ENCODE measurements at regions not wholly inside any gene's neighbourhood (a gene's known extent, or its start where the extent isn't known, plus 50 kb on each side); places are given as distances from the start of the nearest gene placed in this dataset.

DNA sequence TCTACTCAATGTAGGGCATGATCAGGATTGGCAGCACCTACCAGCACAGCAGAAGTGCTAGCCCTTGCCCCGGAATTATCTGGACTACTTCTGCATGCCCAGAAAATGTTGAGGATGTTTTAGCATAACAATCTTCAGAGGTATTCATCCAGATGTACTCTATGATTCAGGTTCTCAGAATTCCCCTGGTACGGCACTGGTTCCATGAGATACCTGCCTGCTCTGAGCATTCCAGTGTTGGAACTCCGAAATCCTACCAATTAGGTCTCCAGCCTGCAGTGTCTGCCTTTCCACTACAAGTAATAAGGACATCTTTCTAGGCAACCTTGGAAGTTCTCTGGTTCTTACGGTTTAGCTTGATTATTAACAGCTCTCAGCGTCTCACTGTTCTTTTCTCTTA is 554.5 kb downstream of the HACE1 start:
- DNase-seq: no peak

DNA sequence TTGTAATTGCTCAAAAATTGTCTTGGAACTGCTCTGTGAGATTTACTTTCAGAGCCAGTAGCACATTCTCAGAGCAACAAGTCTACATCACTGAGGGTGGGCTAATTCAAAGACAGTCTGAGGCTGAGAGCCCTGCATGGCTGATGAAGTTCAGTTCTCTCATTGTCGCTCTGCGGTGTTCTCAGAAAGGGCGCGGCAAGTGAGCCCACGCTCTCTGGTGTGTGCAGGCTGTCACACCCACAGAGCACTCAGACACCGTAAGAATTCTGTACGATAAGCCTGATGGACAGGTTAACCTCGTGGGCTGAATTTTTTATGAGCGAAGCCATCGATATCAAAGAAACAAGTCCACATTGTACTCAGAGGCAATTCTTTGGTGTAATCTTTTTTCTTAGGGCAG is 557.8 kb downstream of the HACE1 start:
- DNase-seq: no peak

DNA sequence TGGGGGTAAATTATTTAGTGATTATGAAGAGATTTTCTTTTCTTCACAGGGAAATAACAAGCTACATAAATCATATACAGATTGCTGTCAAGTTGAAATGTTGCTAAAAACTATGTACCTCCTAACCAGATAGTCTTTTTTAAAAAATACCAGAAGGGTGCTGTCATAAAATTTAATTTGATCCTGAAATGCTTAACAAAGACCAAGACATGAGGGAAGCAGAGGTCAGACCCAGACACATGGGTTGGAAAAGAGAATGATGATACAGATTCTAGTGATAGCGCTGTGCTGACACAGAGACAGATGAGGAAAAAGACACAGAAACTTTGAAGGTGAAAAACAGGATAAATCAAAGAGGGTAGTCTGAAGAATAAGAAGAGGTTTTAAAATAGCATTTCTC is 573.1 kb downstream of the HACE1 start:
- no peak for DNase-seq

DNA sequence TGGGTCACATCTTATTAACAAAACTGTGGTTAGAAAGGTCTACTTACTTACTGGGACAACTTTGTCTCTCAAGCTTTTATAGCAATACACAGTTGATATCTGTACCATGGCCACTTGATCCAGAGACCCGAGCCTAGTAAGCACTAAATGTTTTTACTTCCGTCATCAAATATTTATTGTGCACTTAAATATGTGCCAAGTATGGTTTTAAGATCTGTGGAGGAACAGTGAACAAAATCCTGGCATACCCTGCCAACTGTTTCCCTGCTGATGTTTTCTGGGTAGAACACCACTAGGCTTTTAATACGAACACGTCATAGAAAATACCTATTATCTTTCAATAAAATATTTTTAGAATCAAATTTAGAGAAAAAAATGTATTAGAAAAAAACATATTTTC is 574.8 kb downstream of the HACE1 start:
- DNase-seq: no peak

DNA sequence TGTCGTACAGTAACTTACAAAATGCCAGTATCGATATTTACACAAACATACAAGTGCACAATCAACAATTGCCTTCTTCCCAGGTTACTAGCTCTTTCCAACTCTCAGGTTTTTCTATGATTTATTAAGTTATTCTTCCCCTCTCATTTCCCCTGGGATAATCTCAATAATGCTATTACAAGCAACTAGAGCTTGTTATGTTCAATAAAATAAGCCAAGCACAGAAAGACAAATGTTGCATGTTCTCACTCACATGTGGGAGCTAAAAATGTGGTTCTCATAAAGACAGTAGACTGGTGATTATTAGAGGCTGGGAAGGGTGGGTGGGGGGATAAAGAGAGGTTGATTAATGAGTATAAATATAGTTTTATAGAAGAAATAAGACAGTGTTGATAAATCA is 577.1 kb downstream of the HACE1 start:
- DNase-seq: no peak

DNA sequence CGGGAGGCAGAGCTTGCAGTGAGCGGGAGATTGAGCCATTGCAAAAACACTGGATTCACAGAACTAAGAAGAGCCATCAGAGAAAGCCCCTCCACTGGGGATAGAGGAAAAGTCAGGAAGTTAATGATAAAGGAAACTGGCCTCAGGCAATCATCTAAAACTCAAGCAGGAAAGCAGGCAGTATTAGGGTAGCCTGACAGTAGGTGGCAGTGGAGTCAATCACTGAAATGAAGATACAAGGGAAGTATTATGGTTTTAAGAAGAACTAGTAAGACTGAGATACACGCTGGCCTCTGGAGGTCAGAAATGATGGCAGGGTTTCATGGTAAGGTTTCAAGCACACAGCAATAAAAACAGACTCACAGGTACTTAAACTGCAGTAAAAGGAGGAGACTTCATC is 578.3 kb downstream of the HACE1 start:
- peak; percentile 0 for DNase-seq

DNA sequence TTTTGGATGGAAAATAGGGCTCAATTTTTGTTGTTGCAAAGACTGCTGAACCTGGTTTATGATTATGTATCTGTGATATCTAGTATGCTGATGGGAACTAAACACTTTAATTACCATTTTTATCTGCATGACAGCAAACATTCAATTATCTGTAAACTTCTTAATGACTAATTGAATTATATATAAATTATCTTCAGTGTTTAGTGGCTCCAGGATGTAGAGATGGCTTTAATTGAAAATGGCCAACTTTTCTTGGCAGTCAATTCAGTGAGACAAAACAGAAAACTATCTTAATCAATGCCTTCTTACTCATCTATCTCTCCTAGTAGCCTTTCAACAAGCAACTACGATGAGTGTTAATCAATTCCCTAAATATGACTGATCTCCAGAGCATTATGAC is 591.3 kb downstream of the HACE1 start:
- no peak for DNase-seq

DNA sequence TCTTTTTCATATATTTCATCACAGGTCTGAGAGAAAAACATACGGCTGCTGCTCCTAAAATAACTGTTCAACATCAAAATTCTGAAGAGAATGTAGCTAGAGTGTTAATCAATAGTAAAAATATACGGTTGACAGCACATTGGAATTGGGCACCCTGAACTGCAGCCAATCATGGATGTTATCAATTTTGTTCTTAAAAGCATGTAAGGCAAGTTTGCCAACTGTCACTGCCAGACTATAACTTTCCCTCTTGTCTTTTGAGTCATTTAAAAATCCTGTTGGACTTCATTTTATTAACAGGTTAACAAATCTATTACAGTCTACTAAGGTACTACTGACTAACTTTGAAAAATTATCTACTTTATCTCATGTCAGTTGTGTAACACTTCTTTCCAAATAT is 592.8 kb downstream of the HACE1 start:
- DNase-seq: no peak

DNA sequence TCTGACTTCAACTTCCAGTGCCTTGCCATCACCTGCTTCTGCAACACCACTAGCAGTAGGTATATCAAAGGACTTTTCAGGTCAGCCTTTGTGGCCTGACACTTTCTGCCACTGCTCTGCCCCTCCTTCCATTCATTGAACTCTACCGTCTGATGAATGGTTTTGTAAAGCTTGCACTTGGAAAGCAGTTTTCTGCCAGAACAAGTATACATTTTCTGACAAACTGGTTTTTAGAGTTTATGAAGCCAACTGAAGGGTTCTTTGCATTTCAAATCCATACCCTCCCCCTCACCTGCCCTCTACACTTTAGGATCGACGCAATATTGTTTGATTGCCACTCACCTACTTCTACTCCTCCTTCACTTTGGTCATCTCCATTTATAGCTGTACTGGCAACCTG is 603.1 kb downstream of the HACE1 start:
- no peak for DNase-seq

DNA sequence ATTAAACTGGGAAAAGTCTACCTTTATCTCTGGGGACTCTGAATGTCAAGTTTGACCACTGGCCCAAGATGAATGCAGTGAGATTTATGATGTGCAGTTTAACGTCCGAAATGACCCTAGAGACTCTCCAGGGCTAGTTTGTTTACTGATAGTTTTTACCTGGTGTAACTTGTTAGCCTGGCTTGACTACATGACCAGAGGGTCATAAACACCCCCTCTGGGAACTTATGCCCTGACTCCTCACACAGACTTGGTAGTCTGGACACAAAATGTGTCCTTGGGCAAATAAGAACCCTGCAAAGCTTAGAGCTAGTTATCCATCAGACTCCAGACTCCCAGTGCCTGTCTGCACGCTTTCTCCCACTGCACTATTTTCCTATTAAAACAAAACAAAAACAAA is 606.5 kb downstream of the HACE1 start:
- no peak for DNase-seq

DNA sequence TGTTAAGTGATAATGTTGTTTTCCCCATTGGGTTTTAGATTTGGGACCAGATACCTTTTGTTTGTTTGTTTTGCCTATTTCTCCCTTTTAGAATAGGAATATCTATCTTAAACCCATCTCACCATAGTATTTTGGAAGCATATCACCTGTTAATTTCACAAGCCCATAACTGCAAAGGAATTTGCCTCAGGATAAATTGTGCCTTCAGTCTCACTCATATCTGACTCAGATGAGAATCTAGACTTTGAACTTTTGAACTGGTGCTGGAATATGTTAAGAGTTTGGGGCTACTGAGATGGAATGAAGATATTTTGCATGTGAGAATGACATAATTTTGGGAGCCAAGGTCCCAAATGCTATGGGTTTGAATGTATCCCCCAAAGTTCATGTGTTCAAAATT is 607.4 kb downstream of the HACE1 start:
- no peak for DNase-seq

DNA sequence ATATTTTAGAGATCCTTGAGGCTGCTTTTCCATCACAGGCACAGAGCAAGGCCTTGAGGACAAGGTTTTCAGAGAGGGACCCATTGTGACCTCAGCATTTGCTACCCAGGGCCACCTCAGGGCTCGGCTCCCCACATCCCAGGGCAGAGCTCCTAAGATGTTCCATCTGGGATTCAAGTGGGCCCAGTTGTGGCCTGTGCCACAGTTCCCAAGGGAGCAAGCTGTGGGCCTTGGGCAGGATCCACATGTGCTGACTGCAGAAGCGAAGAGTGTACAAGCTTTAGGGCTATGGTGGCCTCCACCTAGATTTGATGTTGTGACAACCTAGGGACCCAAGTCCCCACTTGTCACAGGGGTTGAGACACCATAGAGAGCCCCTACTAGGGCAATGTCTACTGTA is 608.1 kb downstream of the HACE1 start:
- no peak for DNase-seq

DNA sequence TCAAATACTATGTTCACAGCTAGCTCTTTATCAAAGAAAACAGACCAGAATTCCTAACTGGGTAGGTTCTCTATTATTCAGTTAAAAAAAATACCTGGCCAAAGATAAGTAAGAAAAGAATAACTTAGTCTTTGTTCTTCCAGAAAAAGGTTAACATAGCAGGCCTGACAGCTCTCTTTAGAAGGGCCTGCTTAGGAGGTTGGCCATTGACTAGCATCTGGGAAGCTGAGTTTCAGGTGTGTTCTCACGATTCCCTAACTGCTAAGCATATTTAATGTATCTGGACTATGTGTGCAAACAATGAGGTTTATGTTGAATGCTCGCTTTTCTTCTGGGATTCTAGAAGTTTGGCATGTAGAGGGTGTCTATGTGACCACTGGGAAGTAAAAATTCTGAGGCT is 618.9 kb downstream of the HACE1 start:
- no peak for DNase-seq

DNA sequence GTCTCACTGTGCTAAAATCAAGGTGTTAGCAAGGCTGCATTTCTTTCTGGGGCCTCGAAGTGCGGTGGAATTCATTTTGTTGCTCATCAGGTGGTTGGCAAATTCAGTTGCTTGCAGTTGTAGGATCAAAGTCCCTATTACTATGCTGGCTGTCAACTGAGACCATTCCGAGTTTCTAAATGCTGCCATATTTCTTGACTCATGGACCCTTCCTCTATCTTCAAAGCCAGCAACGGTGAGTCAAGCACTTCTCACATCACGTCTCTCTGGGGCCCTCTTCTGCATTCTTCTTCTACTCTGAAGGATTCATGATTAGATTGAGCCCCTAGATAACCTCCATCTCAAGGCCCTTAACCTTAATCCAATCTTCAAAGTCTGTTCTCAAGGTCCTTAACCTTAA is 619.7 kb downstream of the HACE1 start:
- DNase-seq: no peak

DNA sequence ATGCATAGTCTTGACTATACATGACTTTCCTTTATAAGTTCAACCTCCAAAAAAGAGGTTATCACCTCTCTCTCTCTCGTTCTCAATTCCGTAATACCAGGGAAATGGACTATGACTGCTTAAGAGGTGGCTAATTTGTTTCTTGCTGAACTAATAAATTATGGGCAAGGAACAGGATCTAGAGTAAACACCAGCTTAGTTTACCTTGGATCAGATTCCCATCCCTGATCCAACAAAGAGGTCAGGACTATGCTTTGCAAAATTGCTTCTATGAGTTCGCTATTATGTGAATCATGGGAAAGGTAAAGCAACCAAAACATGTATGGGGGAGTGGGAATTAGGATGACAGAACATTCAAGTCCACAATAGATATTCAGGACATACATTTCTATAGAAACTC is 630.7 kb downstream of the HACE1 start:
- DNase-seq: no peak

DNA sequence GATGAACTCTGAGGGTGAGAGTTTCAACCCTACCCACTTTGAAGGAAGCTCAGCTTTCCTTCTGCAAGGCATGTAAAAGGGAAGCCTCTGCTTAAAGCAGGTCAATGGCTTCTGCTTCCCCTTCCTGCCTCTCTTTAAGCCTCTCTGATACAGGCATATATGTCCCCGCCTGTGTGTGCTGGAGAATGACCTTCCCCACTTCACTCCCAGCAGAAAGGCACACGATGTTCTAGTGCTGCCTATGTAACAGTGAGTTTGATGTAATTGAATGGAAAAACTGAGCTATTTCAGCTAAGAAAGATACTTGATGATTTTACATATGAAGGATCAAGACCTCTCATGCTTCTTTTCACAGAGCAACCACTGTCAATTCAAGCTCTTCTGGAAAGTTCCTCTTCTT is 632.2 kb downstream of the HACE1 start:
- DNase-seq: no peak

DNA sequence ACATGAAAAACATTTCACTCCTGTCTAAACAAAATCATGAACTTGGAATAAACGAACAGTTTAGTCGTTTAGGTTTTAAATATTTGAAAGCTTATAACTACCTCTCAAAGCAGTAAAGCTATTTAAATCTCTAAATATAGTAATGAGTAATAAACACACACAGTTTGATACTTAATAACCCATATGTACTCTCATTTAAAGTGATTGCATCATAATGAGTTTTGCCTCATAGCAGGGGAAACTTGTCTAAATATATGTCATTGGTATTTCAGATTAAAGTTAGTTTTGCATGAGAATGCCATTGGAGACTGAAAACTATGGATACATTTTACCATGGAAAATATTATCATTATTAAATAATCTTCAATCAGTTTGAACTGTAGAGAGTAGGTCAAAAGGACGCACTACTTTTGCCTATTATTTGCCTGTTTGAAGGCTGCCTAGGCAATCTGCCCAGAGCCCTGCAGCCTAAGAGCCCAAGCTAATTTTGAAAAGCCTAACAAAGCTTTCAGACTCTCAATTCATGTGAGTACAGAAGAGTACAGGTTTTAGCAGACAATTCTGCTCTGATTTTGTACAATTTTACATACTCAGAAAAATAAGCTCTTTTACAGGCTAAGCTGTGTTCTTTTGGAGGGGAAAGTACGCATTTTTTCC is 632.8 kb downstream of the HACE1 start:
- no peak for DNase-seq

DNA sequence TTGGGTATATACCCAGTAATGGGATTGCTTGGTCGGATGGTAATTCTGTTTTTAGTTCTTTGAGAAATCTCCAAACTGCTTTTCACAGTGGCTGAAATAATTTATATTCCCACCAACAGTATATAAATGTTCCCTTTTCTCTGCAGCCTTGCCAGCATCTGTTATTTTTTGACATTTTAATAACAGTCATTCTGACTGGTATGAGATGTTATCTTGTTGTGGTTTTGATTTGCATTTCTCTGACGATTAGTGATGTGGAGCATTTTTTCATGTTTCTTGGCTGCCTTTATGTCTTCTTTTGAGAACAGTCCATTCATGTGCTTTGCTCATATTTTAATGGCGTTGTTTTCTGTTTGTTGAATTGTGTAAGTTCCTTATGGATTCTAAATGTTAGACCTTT is 641.6 kb downstream of the HACE1 start:
- no peak for DNase-seq

DNA sequence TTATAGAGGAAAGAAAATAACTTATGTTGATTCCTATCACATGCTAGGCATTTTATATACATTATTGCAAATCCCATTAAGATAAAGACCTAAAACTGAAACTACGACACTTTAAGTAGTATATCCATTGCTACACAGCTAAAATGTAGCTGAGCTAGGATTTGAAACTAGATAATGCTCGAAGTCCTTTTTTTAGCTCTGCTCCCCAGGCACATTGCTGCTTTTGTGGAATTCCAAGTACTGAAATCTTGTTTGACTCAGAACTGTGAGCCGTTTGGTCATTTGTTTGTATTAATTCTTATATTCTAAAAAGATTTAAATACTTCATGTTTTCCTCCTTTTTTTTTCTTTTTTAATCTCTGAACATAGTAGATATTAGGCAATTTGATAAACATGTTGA is 644.8 kb downstream of the HACE1 start:
- no peak for DNase-seq

DNA sequence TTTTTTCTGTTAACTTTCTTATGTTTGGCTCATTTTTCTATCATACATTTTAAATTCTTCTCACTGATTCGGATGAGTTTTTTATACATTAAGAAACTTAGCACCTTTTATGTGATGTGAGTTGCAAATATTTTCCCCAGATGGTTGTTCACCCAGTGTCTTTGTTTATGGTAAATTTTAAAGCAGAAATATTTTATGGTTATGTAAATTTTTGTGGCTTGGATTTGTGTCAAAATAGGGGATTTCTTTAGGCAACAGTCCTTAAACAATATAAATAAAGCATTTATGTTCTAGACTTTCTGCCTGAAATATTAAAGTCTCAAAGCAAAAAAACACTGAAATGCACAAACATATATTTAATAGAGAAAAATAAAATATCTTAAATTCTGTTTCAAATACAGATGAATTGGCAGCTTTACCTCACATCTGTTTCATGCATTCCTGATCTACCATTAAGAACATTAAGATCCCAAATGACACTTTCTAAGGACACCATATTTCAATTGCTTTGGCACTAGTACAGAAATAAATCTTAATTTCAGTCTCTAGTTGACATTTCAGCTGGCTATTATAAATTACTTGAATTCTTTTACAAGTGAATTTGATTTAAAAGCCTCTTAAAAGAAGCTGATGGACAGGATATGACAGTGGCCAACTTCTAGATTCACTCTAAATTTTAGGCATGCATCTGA is 646.6 kb downstream of the HACE1 start:
- no peak for DNase-seq

DNA sequence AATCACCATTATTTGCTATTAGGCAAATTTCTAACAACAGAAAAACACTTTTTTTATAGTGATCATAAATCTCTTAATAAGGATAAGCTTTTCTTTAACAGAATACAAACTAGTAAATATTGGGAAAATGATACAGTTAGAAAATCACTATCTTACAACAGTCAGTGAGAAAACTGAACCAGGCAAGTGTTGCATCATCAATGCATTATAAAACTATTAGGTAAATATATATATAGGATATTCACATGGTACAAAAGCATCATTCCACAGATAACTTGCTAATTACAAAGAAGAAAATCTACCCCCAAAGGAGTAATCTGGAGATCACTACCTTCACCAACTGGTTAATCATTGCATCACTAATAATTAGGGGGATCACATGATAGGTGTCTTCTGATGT is 652.1 kb downstream of the HACE1 start:
- DNase-seq: no peak

DNA sequence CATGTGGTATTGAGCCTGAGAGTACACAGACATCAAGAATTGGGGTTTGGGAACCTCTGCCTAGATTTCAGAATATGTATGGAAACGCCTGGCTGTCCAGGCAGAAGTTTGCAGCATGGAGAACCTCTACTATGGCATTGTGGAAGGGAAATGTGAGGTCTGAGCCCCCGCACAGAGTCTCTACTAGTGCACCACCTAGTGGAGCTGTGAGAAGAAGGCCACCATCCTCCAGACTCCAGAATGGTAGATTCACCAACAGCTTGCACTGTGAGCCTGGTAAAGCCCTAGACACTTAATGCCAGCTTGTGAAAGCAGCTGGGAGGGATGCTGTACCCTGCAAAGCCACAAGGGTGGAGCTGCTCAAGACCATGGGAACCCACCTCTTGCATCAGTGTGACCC is 658.2 kb downstream of the HACE1 start:
- no peak for DNase-seq

DNA sequence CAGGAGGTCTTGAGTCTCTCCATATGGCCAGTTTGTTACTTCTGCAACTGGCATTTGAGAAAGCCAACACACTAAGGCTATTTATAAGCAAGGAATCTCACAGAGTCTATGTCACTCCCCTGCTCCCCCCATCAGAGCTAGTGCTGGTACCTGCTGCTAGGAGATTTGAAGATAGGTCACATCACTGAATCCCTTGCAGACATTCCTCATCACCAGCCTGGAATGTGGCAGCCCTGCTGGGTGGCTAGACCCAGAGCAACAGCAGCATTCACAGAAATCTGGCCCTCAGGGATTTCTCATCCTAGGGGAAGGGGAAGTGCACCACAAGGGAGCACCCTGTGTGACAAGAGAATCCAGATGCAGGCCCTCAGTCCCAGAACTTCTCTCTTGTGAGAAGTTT is 672.1 kb downstream of the HACE1 start:
- DNase-seq: no peak

DNA sequence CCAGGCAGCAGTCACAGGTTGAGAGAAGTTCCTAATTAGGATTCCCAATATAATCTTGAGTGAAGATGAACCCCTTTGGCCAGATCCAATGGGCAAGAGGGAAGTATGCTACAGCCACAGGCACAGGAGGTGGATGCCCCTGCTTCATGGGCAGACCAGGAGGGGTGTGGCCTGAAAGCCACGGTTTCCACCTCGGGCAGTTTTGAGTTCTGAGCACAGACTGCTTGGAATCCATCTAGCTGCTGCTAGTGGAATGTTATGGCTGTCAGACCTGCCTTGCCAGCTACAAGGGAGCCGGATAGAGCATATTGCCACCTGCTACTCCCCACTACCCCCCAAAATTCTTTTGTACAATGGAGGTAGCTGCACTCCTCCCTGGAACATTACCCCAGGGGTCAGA is 672.9 kb downstream of the HACE1 start:
- DNase-seq: no peak

DNA sequence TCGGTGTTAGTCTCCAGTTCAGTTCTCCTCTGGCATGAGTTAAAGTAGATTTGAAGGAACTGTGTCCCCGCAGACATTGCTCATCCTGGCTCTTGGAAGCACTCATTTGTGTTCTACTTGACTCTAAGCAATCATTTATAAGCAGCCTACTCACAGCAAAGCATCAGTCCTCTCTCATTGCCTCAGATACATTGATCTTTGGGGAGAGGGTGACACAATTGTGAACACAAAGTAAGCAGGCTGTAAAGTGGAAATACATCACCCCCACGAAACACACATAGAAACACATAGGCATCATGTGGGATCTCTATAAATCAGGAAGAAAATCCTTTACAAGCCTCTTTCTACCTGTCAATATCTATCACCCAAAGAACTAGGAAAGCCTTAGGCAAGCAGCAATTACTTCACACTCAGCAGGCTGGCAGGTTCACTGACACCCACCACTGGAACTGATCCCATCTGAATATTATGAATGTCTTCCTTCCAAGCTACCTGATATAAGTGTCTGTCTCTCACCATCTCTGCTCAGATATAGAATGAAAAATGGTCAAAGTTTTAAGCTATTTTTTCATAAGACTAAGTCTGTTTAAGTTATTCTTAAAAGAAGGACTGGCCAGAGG is 675.8 kb downstream of the HACE1 start:
- no peak for DNase-seq

Data from hematopoietic multipotent progenitor cell treated with erythropoietin and hydrocortisone succinate and interleukin-3 and kit ligand, for 4 days (in vitro differentiated cells).